ENCODE measurements at regions not wholly inside any gene's neighbourhood (a gene's known extent, or its start where the extent isn't known, plus 50 kb on each side); places are given as distances from the start of the nearest gene placed in this dataset.

DNA sequence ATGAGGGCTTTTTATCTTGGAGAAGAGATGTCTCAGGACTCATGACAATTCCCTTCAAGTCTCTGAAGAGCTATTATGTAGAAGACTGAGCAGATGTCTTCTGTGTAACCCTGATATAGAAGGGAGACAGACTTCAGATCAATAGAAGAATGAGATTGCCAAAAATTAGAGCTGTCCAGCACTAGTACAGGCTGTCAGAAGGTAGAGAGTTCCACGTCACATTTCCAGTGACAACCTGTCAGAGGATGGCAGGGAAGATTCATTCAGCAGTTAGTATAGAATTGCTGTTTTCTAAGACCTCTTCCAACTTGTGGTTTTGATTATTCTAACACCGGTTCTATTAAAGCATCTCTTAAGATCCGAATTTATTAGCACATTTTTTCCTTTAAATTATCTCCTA, 520.6 kb downstream of the RBFOX1 start:
- ATAC-seq, result no peak
- H3K4me3 ChIP-seq, result no peak overlapping the region
- H3K4me2 ChIP-seq, result no peak overlapping the region
- H3K27ac ChIP-seq, result no peak overlapping the region
- no peak for TF ChIP-seq FOSL2 (IDR thresholded peaks at IDR 0.05)
- TF ChIP-seq FOSL2 (CRISPR knock-in tag; IDR thresholded peaks at IDR 0.05), result no peak
- no peak for TF ChIP-seq MYC (IDR thresholded peaks at IDR 0.05; ENCODE audit: borderline replicate concordance, low read length)
- TF ChIP-seq RAD21 (conservative IDR thresholded peaks at IDR 0.05 in 1 of 2, IDR thresholded peaks at IDR 0.05 in 1 of 2), result no peak
- TF ChIP-seq, protein P1, sequence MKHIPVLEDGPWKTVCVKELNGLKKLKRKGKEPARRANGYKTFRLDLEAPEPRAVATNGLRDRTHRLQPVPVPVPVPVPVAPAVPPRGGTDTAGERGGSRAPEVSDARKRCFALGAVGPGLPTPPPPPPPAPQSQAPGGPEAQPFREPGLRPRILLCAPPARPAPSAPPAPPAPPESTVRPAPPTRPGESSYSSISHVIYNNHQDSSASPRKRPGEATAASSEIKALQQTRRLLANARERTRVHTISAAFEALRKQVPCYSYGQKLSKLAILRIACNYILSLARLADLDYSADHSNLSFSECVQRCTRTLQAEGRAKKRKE (CRISPR knock-in tag; IDR thresholded peaks at IDR 0.05; ENCODE audit: low read depth), result no peak
- no peaks in the 10 kb centered on the region for H3K9me3 ChIP-seq
- DNase-seq (ENCODE audit: low read depth in 1 of 2, low spot score in 1 of 2), result no peak
- no peak for FAIRE-seq
- ChIA-PET POLR2A (no interaction called here), CTCF (interaction anchor here (0.9 kb wide), 1 partner anchor 12 kb away, joined by 3 read pairs; no protein-coding TSS in a partner anchor)
- WGBS (ENCODE audit: missing lambda C conversion rate), result 7% methylated on average over 3 of the region's 3 CpGs
- H3K4me1 ChIP-seq, result no peaks in the 10 kb centered on the region

DNA sequence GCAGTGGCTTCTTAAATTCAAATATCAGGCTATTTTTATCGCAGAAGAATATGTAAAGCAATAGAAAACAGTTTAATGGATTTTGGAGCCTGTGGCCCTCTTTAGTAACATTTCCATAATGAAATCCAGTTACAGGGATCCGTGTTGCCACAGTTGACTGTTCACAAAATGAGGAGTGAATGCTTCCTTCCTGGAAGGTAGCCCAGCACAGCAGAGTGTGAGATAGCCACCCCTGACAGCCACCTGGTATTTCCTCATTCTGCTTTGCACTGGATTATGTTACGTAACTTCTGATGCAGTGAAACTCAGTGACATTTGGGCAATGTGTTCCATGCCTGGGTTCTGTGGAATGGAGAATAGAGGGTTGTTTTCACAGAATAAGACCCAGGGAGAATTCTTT, 517.2 kb downstream of the RBFOX1 start:
- CTCF ChIA-PET, result no interaction called here

DNA sequence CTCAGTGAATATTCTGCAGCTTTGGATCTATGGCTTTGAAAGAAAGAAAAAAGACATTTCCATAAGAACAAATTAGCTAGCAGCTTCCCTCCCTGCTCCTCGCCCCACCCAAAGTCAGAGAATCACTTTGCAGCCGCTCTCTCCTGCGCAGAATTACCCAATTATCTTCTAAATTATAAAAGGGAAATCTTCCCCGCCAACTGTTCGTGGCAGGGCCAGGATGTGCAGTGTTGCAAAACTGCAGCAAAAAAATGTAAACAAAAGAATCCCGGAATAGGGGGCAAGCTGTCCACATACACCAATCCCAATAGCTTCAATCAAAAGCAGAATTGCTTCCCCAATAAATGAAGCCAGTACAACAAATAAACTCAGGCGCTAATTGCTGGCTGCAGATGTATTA, 510.6 kb downstream of the RBFOX1 start:
- ATAC-seq (no peak), FAIRE-seq (no peak), DNase-seq (ENCODE audit: low read depth in 1 of 2, low spot score in 1 of 2) (no peak)
- Histone ChIP-seq H3K27ac (no peak overlapping the region), H3K9me3 (no peaks in the 10 kb centered on the region), H3K4me1 (no peaks in the 10 kb centered on the region), H3K4me2 (no peak overlapping the region), H3K4me3 (no peak overlapping the region)
- ChIA-PET CTCF (interaction anchor here (0.7 kb wide), 1 partner anchor 40 kb away, joined by 3 read pairs; no protein-coding TSS in a partner anchor), POLR2A (no interaction called here)
- WGBS (ENCODE audit: missing lambda C conversion rate), result 4% methylated on average over 7 of the region's 7 CpGs
- no peak for TF ChIP-seq CBX2 (IDR thresholded peaks at IDR 0.05; ENCODE audit: borderline replicate concordance, low read depth)
- TF ChIP-seq POLR2A (IDR thresholded peaks at IDR 0.05; ENCODE audit: low read length), result no peak
- no peak for TF ChIP-seq EHF (CRISPR knock-in tag; IDR thresholded peaks at IDR 0.05)
- no peak for TF ChIP-seq JUN (IDR thresholded peaks at IDR 0.05)
- TF ChIP-seq, protein P2, sequence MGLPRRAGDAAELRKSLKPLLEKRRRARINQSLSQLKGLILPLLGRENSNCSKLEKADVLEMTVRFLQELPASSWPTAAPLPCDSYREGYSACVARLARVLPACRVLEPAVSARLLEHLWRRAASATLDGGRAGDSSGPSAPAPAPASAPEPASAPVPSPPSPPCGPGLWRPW (IDR thresholded peaks at IDR 0.05), result no peak
- TF ChIP-seq, protein P3, sequence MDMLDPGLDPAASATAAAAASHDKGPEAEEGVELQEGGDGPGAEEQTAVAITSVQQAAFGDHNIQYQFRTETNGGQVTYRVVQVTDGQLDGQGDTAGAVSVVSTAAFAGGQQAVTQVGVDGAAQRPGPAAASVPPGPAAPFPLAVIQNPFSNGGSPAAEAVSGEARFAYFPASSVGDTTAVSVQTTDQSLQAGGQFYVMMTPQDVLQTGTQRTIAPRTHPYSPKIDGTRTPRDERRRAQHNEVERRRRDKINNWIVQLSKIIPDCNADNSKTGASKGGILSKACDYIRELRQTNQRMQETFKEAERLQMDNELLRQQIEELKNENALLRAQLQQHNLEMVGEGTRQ (IDR thresholded peaks at IDR 0.05), result no peak
- TF ChIP-seq HDAC2 (IDR thresholded peaks at IDR 0.05), result no peak
- no peak for TF ChIP-seq TP53 (CRISPR knock-in tag; IDR thresholded peaks at IDR 0.05)
- TF ChIP-seq ZC3H11A (IDR thresholded peaks at IDR 0.05), result no peak
- no peak for TF ChIP-seq KDM5A (IDR thresholded peaks at IDR 0.05)
- no peak for TF ChIP-seq FOXS1 (CRISPR knock-in tag; IDR thresholded peaks at IDR 0.05)
- TF ChIP-seq TFCP2L1 (CRISPR knock-in tag; IDR thresholded peaks at IDR 0.05), result no peak
- TF ChIP-seq BHLHE40 (IDR thresholded peaks at IDR 0.05; ENCODE audit: low read depth, low read length), result no peak
- TF ChIP-seq ESRRA (IDR thresholded peaks at IDR 0.05; ENCODE audit: borderline replicate concordance, low read length), result no peak

More for the DNA sequence above, 517.2 kb downstream of the RBFOX1 start:
- DNase-seq (ENCODE audit: low read depth in 1 of 2, low spot score in 1 of 2) (no peak), ATAC-seq (no peak), FAIRE-seq (no peak)
- no peaks in the 10 kb centered on the region for H3K4me1 ChIP-seq
- POLR2A ChIA-PET, result no interaction called here
- no peak overlapping the region for H3K27ac ChIP-seq
- H3K4me2 ChIP-seq, result no peak overlapping the region
- TF ChIP-seq, protein P3 (IDR thresholded peaks at IDR 0.05), result no peak
- TF ChIP-seq, protein P4, sequence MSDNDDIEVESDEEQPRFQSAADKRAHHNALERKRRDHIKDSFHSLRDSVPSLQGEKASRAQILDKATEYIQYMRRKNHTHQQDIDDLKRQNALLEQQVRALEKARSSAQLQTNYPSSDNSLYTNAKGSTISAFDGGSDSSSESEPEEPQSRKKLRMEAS (IDR thresholded peaks at IDR 0.05), result no peak
- TF ChIP-seq JUNB (IDR thresholded peaks at IDR 0.05) (no peak), SREBF2 (IDR thresholded peaks at IDR 0.05) (no peak), HDAC2 (IDR thresholded peaks at IDR 0.05) (no peak), CHD2 (IDR thresholded peaks at IDR 0.05; ENCODE audit: low read length, partially characterized antibody) (no peak), KDM1A (IDR thresholded peaks at IDR 0.05; ENCODE audit: low read depth) (no peak), JUN (IDR thresholded peaks at IDR 0.05) (no peak), EHMT2 (IDR thresholded peaks at IDR 0.05; ENCODE audit: low read depth) (no peak), ZC3H11A (IDR thresholded peaks at IDR 0.05) (no peak), ZNF302 (CRISPR knock-in tag; IDR thresholded peaks at IDR 0.05) (no peak), POLR2A (IDR thresholded peaks at IDR 0.05; ENCODE audit: low read length) (no peak), NFE2L2 (conservative IDR thresholded peaks at IDR 0.05; ENCODE audit: low read length) (no peak), RNF2 (IDR thresholded peaks at IDR 0.05; ENCODE audit: borderline replicate concordance, low read depth) (no peak), SMC3 (IDR thresholded peaks at IDR 0.05) (no peak)
- TF ChIP-seq, protein P5, sequence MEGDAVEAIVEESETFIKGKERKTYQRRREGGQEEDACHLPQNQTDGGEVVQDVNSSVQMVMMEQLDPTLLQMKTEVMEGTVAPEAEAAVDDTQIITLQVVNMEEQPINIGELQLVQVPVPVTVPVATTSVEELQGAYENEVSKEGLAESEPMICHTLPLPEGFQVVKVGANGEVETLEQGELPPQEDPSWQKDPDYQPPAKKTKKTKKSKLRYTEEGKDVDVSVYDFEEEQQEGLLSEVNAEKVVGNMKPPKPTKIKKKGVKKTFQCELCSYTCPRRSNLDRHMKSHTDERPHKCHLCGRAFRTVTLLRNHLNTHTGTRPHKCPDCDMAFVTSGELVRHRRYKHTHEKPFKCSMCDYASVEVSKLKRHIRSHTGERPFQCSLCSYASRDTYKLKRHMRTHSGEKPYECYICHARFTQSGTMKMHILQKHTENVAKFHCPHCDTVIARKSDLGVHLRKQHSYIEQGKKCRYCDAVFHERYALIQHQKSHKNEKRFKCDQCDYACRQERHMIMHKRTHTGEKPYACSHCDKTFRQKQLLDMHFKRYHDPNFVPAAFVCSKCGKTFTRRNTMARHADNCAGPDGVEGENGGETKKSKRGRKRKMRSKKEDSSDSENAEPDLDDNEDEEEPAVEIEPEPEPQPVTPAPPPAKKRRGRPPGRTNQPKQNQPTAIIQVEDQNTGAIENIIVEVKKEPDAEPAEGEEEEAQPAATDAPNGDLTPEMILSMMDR (IDR thresholded peaks at IDR 0.05), result no peak
- TF ChIP-seq, protein P6, sequence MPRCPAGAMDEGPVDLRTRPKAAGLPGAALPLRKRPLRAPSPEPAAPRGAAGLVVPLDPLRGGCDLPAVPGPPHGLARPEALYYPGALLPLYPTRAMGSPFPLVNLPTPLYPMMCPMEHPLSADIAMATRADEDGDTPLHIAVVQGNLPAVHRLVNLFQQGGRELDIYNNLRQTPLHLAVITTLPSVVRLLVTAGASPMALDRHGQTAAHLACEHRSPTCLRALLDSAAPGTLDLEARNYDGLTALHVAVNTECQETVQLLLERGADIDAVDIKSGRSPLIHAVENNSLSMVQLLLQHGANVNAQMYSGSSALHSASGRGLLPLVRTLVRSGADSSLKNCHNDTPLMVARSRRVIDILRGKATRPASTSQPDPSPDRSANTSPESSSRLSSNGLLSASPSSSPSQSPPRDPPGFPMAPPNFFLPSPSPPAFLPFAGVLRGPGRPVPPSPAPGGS (IDR thresholded peaks at IDR 0.05), result no peak
- no peaks in the 10 kb centered on the region for H3K9me3 ChIP-seq
- H3K4me3 ChIP-seq, result no peak overlapping the region
- WGBS (ENCODE audit: missing lambda C conversion rate), result 1% methylated on average over 3 of the region's 3 CpGs

Measured in A549 (cell line).